DND-41 (cell line): ENCODE measurements at regions not wholly inside any gene's neighbourhood (a gene's known extent, or its start where the extent isn't known, plus 50 kb on each side); places are given as distances from the start of the nearest gene placed in this dataset.

Source experiments
- CTCF ChIP-seq: IDR thresholded peaks from 2 replicates; pipeline ENCODE4 v1.5.1; 2012; ENCODE audit warnings: borderline replicate concordance, low read length, moderate library complexity, mild to moderate bottlenecking; ENCODE audit not compliant: poor library complexity, severe bottlenecking; ENCODE audit errors: extremely low read depth
- EZH2 ChIP-seq: IDR thresholded peaks from 3 replicates; pipeline ENCODE4 v1.6.1; 2012; ENCODE audit warnings: borderline replicate concordance, low read depth, mild to moderate bottlenecking, moderate library complexity, low read length, inconsistent platforms; ENCODE audit not compliant: severe bottlenecking

GRCh38 chr4:100034023-100034664 lies 84.1 kb upstream of the H2AZ1 start:
- TF ChIP-seq CTCF (no peak), EZH2 (no peak)
